SH-SY5Y (cell line): ENCODE measurements at regions not wholly inside any gene's neighbourhood (a gene's known extent, or its start where the extent isn't known, plus 50 kb on each side); places are given as distances from the start of the nearest gene placed in this dataset.

ENCODE experiments used
- GATA2 ChIP-seq: IDR thresholded peaks from 2 replicates; pipeline ENCODE4 v1.6.1; 2011; ENCODE audit warnings: mild to moderate bottlenecking, low read depth, low read length
- GATA3 ChIP-seq: IDR thresholded peaks from 2 replicates; pipeline ENCODE4 v1.6.1; 2011; ENCODE audit warnings: low read depth, mild to moderate bottlenecking, low read length, moderate library complexity

- no peak for TF ChIP-seq GATA3
- TF ChIP-seq GATA2, result no peak
Observed at GRCh38 chr11:130979386-130979972, 63.2 kb upstream of the SNX19 start.

GRCh38 chr11:130980071-130980862 is 64.0 kb upstream of the SNX19 start:
- TF ChIP-seq GATA3, result no peak
- TF ChIP-seq GATA2, result no peak

- no peak for TF ChIP-seq GATA3
- TF ChIP-seq GATA2, result no peak
Observed at GRCh38 chr11:130992788-130993187, 76.5 kb upstream of the SNX19 start.

- TF ChIP-seq GATA3, result no peak
- no peak for TF ChIP-seq GATA2
Observed at GRCh38 chr11:130994043-130994442, 77.8 kb upstream of the SNX19 start.

- TF ChIP-seq GATA3 (no peak), GATA2 (no peak)
Observed at GRCh38 chr11:130995266-130995665, 79.0 kb upstream of the SNX19 start.

DNA sequence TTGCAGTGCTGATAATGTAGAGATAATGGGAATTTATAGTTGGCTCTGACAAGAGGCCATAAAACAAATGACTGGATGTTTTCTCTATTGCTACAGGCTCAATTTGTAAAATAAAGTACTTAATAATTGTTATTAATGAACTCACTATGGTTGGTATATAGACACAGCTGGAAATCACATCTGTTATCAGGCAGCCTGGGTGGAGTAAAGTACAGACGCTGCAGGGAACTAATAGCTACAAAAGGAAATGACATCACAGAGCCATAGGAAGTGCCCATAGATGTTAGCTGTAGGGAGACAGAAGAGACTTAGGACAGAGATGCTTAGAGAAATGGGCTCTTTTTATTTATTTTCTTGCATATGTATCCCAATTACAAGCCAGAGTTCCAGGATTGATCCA is 81.0 kb upstream of the SNX19 start:
- TF ChIP-seq GATA2, result no peak
- no peak for TF ChIP-seq GATA3

DNA sequence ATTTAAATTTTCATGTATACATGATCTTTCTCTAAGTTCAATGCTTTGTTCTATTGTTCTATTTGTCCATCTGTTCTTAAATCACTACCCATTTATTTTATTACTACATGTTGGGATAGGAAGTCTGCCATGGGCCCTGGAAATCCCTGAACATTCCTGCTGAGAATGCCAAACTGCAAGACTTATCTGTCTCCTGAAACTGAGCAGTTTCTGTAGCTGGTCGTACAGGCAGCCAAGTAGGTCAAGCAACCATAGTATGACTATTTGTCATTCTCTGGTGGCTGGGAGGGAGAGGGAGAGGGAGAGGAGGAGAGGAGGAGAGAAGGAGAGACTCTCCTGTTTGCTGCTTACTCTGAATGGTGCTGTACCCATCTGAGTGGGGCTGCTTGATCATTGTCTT is 82.8 kb upstream of the SNX19 start:
- TF ChIP-seq GATA2, result no peak
- no peak for TF ChIP-seq GATA3

DNA sequence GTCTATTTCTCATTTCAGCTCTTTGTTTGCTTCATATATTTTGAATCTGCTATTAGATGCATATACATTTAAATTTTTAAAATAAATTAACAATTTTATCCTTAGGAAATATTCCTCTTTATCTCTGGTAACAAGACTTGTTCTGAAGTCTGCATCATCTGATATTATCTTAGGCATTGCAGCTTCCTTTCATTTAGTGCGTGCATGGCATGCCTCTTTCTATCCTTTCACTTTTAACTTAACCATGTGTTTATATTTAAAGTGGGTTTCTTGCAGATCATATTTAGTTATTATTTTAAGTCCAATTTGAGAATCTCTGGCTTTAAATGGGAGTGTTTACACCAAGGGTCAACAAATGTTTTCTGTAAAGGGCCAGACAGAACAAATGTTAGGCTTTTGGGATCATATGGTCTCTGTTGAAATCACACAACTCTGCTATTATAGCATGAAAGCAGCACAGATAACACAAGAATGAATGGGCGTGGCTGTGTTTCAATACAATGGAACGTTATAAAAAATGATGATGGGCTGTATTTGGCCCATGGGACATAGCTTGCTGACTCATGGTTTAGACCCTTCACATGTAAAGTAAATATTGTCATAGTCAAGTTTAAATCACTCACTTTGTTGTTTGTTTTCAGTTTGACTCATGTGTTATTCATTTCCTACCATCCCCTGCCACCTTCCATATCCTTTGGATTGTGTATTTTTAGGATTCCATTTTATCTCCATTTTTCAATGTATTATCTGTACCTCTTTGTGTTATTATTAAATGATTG is 83.9 kb upstream of the SNX19 start:
- TF ChIP-seq GATA3 (no peak), GATA2 (no peak)

- TF ChIP-seq GATA3 (no peak), GATA2 (no peak)
Observed at GRCh38 chr11:131002145-131002544, 85.9 kb upstream of the SNX19 start.

DNA sequence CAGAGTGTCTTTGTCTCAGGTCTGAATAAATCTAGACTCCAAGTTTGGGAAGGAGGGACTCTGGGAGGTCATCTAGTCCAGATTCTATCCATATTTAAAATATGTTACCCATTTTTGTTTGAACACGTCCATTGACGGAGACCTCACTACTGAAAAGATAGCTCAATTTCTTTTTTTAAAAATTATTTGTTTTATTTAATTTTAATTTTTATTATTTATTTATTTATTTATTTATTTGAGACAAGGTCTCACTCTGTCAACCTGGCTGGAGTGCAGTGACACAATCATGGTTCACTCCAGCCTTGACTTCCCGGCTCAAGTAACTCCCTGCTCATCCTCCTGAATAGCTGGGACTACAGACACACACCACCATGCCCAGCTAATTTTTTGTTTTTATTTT is 89.5 kb upstream of the SNX19 start:
- TF ChIP-seq GATA3 (no peak), GATA2 (no peak)

GRCh38 chr11:131025020-131025419 is 108.7 kb upstream of the SNX19 start:
- TF ChIP-seq GATA3, result no peak
- no peak for TF ChIP-seq GATA2

GRCh38 chr11:131025421-131026125 is 109.3 kb upstream of the SNX19 start:
- TF ChIP-seq GATA3 (no peak), GATA2 (no peak)

DNA sequence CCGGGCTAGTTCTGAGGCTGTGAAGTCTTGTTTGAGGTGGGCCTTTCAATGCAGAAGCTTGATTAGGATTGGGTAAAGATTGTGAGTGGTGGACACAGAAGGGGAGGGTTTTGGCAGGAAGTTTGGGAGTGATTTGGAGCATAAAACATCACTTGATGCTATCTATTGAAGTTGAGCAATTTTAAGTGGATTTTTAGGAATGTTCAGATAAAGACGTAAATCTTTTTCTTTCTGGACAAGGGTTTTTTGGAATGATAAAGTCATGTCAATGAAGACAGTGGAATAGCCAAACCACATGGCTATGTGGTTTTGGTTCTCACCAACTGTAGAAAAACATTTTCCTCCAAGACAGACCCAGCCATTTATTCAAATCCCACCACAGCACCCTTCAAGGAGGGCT is 111.2 kb upstream of the SNX19 start:
- TF ChIP-seq GATA2 (no peak), GATA3 (no peak)

DNA sequence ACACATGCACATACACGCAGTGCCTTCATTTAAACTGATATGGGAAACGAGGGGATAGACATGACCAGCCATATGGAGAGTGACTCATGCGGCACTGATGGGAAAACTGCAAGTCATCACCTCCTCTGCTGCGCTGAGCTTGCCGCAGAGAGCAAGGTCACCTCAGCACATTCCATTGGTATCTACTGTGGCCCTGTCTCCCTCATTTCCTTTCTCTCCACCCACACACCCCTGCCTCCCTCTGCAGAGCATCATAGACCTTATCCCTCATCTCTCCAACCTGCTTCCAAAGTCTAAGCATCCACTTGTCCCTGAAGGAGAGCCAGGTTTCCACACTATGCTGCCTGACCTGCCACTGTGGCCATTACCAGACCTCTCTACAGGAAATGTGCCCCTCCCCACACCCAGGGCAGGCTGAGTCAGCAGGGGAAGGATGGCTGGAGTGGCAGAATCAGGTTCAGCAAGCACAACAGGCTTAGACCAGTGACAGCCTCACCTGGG is 116.9 kb upstream of the SNX19 start:
- TF ChIP-seq GATA2 (no peak), GATA3 (no peak)

DNA sequence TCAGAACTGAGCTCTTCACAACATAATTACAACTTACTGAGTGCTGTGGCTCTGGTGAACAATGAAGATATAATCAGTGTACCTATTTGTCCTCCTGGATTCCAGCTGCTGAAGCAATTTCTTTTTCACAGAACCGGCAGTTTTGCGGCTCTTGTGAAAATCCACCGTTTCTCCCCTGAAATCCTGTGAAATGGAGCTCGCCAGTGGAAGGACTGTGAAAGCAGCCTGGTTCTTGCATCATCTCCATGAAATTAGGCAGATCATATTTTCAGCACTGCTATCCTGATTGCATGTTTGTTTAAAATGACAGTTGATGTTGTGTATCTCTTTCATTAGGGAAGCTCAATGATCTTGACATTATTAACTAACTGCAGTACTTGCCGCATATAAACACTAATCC is 120.2 kb upstream of the SNX19 start:
- TF ChIP-seq GATA3, result no peak
- no peak for TF ChIP-seq GATA2

DNA sequence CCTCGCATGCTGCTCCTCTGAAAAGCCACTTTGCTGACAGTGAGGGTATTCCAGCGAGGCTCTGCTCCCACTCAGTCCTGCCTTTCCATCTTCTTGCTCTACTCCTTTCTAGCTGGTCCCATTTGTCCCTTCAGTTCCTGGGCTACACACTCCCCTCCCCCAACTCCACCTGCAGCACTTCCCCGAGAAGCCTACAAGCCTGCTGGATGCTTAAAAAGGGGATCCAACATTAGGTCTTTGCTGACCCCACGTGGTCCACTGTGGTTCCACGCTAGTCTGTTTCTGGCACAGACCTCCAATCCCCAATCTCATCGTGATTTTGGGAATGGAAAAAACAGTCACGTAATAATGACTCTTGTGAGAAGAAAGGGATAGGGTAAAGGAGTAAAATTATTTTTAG is 121.6 kb upstream of the SNX19 start:
- TF ChIP-seq GATA3 (no peak), GATA2 (no peak)
